GM19395 (cell line): ENCODE measurements at regions not wholly inside any gene's neighbourhood (a gene's known extent, or its start where the extent isn't known, plus 50 kb on each side); places are given as distances from the start of the nearest gene placed in this dataset.
A peak's percentile ranks its signal among the peaks of the same experiment; 100 is the strongest.

Experiments
- ATAC-seq: cut with Tn5 transposase; IDR thresholded peaks from one replicate; pipeline ENCODE4 v1.9.1; 2021; ENCODE audit warnings: mild to moderate bottlenecking, moderate library complexity; ENCODE audit not compliant: unreplicated experiment

DNA sequence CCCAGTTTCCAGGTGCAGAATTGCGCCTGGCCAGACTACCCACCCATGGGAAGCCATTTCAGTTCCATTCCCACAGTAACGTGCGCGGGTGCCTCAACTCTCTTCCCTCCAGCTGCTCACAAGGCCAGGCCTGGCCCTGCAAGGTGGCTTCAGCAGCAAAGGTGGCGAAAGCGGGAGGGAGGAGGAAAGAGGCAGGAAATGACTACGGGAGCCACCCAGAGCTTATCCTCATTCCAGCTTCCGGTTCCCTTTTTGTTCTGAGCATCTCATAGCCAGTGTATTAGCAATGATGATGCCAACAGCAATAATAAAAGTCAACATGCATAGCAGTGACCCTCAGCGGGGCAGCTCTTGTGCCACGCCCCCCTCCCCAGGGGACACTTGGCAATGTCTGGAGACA lies 101.5 kb upstream of the BOD1 start:
- no peak for ATAC-seq

GRCh38 chr5:173718469-173718868 lies 102.0 kb upstream of the BOD1 start:
- ATAC-seq, result no peak

DNA sequence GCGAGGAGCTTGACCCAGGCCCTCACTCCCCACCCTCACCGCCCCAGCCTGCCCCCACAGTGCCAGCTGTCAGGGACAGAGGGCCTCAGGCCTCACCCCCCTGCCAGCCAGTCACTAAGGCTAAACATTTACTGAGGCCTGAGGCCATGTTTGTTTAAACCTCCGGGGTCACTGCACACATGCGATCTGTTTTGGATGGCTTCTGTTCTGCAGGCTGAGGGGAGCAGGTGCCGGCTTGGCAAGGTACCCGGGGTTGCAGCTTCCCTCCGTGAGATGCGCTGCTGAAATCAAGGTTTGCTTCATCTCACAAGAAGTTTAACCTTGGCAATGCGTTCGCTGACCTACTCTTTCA lies 103.3 kb upstream of the BOD1 start:
- no peak for ATAC-seq

GRCh38 chr5:173720286-173720952 lies 104.0 kb upstream of the BOD1 start:
- ATAC-seq, result no peak

GRCh38 chr5:173720953-173721600 lies 104.6 kb upstream of the BOD1 start:
- ATAC-seq, result no peak

DNA sequence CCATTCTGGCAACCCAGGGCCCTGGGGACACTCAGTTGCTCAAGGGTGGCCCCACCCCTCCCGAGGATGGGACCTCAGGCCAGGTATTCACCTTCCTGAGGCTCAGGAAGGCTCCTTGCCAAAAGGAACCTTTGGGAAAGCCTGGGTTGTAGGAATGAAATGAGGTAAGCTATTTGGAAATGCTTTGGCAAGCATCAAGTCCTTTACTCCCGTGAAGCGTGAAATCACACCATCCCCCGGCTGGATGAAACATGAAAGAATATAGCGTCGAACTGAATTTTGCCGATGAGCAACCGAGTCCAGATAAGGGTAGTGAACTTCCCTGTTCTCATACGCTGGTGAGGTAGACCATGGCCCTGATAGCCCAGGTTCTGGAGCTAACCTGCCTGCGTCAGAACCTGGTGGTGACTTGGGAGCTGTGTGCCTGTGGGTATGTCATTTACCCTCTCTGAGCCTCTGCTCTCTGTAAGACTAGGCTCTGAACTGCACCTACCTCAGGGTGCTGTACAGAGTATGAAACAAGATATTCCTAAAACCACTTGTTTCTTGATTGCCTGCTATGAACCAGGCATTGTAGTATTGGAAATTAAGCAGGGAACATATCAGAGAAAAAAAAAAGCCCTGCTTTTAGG lies 105.3 kb upstream of the BOD1 start:
- ATAC-seq, result no peak

GRCh38 chr5:173726846-173727557 lies 110.6 kb upstream of the BOD1 start:
- ATAC-seq, result no peak

- no peak for ATAC-seq
These were observed 111.7 kb upstream of the BOD1 start for GRCh38 chr5:173727839-173728778.

DNA sequence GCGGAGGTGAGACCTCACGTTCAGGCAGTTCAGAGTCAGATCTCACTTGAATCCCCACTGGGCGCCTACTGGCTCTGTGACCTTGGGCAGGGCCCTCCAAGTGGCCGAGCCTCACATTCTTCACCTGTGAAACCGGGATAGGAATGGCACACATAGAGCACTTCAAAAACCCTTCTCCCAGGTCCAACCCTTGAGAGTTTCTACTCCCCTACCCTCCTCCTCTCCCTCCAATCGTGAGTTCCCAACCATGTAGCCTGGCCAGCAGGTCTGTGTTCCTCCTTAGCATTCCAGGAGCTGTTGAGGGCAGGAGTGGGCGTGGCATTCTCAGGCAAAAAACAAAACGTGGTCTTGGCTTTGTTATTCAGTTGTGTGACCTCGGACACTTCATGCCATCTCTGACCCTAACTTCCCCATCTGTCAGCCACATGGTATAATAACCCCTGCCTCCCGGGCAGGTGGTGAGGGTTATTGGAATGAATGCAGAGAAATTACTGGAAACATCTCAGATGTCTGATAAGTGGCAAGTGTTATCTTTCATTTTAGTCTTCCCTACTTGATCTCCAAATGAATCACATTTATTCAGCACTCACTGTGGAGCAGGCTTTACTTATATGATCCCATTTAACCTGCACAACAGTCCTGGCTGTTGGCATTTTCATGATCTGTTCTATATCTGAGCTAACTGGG lies 112.8 kb upstream of the BOD1 start:
- no peak for ATAC-seq

- no peak for ATAC-seq
These were observed 114.3 kb upstream of the BOD1 start for GRCh38 chr5:173730632-173731298.

DNA sequence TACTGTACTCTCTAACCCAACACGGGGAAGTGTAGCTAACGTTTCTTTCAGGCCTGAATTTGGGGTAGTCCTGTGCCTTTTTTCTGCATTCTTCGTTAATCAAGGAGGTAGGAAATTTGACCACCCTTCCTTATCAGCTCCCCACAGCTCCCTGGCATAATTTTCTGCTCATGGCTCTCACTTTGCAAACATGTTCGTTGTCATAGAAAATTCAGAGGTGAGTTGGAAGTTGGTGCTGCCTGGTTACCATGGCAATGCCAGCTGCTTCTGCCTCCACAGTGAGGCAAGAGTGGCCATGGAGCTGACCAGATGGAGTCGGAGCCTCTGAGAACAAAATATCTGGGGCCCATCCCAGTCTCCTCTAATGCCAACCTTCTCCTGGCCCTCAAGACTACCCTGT lies 116.6 kb upstream of the BOD1 start:
- no peak for ATAC-seq

DNA sequence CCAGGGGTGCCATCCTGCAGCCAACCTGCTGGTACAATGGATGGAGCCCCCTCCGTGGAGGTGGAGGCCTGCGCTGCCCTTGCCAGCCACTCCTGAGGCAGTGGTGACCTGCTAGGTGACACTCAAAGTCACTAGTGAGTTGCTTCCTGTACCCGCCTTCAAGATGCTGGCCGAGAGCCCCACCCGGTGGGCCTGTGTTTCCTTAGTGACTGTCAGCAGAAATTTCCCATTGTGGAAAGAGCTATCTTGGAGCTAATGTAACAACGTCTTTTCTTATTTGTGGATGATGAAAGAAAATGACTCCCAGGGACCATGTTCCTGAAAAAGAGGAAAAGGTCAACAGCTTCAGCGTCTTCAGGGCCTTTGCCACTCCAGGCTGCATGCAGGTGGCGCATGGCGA lies 117.0 kb upstream of the BOD1 start:
- ATAC-seq, result no peak

- peak; percentile 64 for ATAC-seq
These were observed 117.5 kb upstream of the BOD1 start for GRCh38 chr5:173733831-173734501.

DNA sequence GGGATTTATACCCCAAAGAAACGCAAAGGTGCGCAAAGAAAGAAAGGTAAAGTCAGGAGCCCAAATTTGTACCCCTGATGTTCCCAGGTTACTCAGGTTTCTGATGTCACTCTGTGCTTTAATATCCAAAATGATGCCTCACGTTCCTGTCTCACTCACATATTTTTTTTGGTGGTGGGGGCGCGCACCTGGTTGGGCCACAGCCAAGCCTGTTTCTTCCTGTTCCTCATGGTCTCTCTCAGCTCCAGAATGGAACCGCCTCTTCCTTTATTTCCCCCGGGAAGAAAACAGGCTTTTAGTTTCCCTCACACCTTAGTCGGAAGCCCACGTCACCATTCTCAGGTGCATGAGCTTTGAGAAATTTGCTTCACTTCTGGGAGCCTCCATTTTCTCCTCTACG lies 118.3 kb upstream of the BOD1 start:
- ATAC-seq, result no peak

DNA sequence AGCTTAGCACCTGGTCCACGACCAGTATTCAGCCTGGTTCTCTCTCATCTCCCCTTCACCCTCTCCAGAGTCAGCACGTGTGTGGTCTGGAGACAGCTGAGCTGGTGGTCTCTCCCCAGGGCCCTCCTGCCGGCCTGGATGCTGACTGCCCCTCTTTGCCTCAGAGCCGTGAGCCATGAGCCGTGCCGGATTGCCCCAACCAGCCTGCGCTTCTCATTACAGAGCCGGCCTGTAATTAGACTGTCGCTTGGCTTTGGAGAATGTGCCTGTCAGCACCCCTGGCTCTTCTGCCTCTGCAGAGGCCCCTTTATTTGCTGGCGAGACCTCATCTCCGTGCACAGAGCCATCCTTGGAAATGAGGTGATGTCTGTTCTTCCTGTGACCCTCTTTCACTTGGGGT lies 118.7 kb upstream of the BOD1 start:
- ATAC-seq, result no peak

DNA sequence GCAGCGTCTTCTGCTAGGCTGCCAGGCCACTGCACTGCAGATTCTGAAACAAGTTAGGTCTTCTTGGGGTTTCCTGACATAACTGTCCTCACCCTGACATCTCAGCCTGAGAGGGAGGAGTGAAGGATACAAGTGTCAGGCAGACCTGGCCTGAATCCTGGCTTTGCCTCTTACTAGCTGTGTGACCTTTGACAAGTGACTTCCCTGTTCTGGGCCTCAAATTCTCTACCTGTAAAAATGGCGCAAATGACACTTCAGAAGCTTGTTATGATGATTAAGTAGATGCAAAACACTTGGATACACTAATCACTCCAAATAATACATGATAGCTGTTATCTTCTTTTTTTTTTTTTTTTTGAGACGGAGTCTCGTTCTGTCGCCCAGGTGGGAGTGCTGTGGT lies 119.2 kb upstream of the BOD1 start:
- no peak for ATAC-seq

GRCh38 chr5:173736374-173736773 lies 119.9 kb upstream of the BOD1 start:
- no peak for ATAC-seq

- ATAC-seq, result peak; percentile 76
These were observed 120.5 kb upstream of the BOD1 start for GRCh38 chr5:173736923-173737412.

GRCh38 chr5:173739741-173740140 lies 123.3 kb upstream of the BOD1 start:
- ATAC-seq, result no peak
